ENCODE measurements at regions not wholly inside any gene's neighbourhood (a gene's known extent, or its start where the extent isn't known, plus 50 kb on each side); places are given as distances from the start of the nearest gene placed in this dataset.

- no peaks in the 10 kb centered on the region for H3K36me3 ChIP-seq (ENCODE audit: control insufficient read depth, insufficient read depth, low read length)
- intact Hi-C loops (cut with micrococcal nuclease; ENCODE audit: unreplicated experiment), result no loop called here
- TF ChIP-seq, protein P1, sequence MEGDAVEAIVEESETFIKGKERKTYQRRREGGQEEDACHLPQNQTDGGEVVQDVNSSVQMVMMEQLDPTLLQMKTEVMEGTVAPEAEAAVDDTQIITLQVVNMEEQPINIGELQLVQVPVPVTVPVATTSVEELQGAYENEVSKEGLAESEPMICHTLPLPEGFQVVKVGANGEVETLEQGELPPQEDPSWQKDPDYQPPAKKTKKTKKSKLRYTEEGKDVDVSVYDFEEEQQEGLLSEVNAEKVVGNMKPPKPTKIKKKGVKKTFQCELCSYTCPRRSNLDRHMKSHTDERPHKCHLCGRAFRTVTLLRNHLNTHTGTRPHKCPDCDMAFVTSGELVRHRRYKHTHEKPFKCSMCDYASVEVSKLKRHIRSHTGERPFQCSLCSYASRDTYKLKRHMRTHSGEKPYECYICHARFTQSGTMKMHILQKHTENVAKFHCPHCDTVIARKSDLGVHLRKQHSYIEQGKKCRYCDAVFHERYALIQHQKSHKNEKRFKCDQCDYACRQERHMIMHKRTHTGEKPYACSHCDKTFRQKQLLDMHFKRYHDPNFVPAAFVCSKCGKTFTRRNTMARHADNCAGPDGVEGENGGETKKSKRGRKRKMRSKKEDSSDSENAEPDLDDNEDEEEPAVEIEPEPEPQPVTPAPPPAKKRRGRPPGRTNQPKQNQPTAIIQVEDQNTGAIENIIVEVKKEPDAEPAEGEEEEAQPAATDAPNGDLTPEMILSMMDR (IDR thresholded peaks at IDR 0.05; ENCODE audit: insufficient read depth in 1 of 2, low read depth in 1 of 2, low read length in 1 of 2, severe bottlenecking in 1 of 2, unreplicated experiment in 1 of 2), result no peak
- CTCF ChIA-PET, result no interaction called here
- POLR2A ChIA-PET, result interaction anchor here (0.5 kb wide), 1 partner anchor 106 kb away, joined by 9 read pairs; no protein-coding TSS in a partner anchor
- DNase-seq, result no peak
- no peak overlapping the region for H3K4me3 ChIP-seq (ENCODE audit: low read depth, low read length)
- Mint-ChIP-seq H3K9me3 (ENCODE audit: unreplicated experiment) (no peaks in the 10 kb centered on the region), H3K4me1 (ENCODE audit: low read depth, unreplicated experiment) (peaks cover 6% of the 10 kb centered on the region), H3K27me3 (ENCODE audit: insufficient read depth, unreplicated experiment) (no peaks in the 10 kb centered on the region), H3K4me3 (ENCODE audit: unreplicated experiment) (no peak overlapping the region), H3K27ac (ENCODE audit: unreplicated experiment) (no peak overlapping the region), H3K36me3 (ENCODE audit: insufficient read depth, unreplicated experiment) (no peaks in the 10 kb centered on the region)
- no peaks in the 10 kb centered on the region for H3K27me3 ChIP-seq (replicated peaks; ENCODE audit: control insufficient read depth, insufficient read depth, low read length)
- H3K9me3 ChIP-seq, result no peaks in the 10 kb centered on the region
- no peaks in the 10 kb centered on the region for H3K4me1 ChIP-seq
- BruUV-seq (replicated peaks), result no TSS peak
Measured at GRCh38 chrX:109871121-109871888, 131.6 kb upstream of the TMEM164 start.

GRCh38 chrX:109872021-109872732 is 130.7 kb upstream of the TMEM164 start:
- DNase-seq, result no peak
- intact Hi-C loops (cut with micrococcal nuclease; ENCODE audit: unreplicated experiment), result no loop called here
- TF ChIP-seq, protein P1 (IDR thresholded peaks at IDR 0.05; ENCODE audit: insufficient read depth in 1 of 2, low read depth in 1 of 2, low read length in 1 of 2, severe bottlenecking in 1 of 2, unreplicated experiment in 1 of 2), result no peak
- POLR2A ChIA-PET, result no interaction called here
- Mint-ChIP-seq H3K9me3 (ENCODE audit: unreplicated experiment) (no peaks in the 10 kb centered on the region), H3K4me1 (ENCODE audit: low read depth, unreplicated experiment) (no peaks in the 10 kb centered on the region), H3K27ac (ENCODE audit: unreplicated experiment) (no peak overlapping the region), H3K36me3 (ENCODE audit: insufficient read depth, unreplicated experiment) (no peaks in the 10 kb centered on the region), H3K4me3 (ENCODE audit: unreplicated experiment) (no peak overlapping the region), H3K27me3 (ENCODE audit: insufficient read depth, unreplicated experiment) (no peaks in the 10 kb centered on the region)
- Histone ChIP-seq H3K9me3 (no peaks in the 10 kb centered on the region), H3K36me3 (ENCODE audit: control insufficient read depth, insufficient read depth, low read length) (no peaks in the 10 kb centered on the region), H3K4me1 (no peaks in the 10 kb centered on the region), H3K27me3 (replicated peaks; ENCODE audit: control insufficient read depth, insufficient read depth, low read length) (no peaks in the 10 kb centered on the region), H3K4me3 (ENCODE audit: low read depth, low read length) (no peak overlapping the region)
- CTCF ChIA-PET, result no interaction called here
- BruUV-seq (replicated peaks), result no TSS peak

GRCh38 chrX:109873574-109873973 is 129.3 kb upstream of the TMEM164 start:
- TF ChIP-seq, protein P1 (IDR thresholded peaks at IDR 0.05; ENCODE audit: insufficient read depth in 1 of 2, low read depth in 1 of 2, low read length in 1 of 2, severe bottlenecking in 1 of 2, unreplicated experiment in 1 of 2), result no peak
- intact Hi-C loops (cut with micrococcal nuclease; ENCODE audit: unreplicated experiment), result no loop called here
- no peaks in the 10 kb centered on the region for H3K36me3 ChIP-seq (ENCODE audit: control insufficient read depth, insufficient read depth, low read length)
- H3K9me3 ChIP-seq, result no peaks in the 10 kb centered on the region
- Mint-ChIP-seq H3K36me3 (ENCODE audit: insufficient read depth, unreplicated experiment) (no peaks in the 10 kb centered on the region), H3K27me3 (ENCODE audit: insufficient read depth, unreplicated experiment) (no peaks in the 10 kb centered on the region), H3K4me1 (ENCODE audit: low read depth, unreplicated experiment) (no peaks in the 10 kb centered on the region), H3K9me3 (ENCODE audit: unreplicated experiment) (no peaks in the 10 kb centered on the region), H3K4me3 (ENCODE audit: unreplicated experiment) (no peak overlapping the region), H3K27ac (ENCODE audit: unreplicated experiment) (no peak overlapping the region)
- no peaks in the 10 kb centered on the region for H3K27me3 ChIP-seq (replicated peaks; ENCODE audit: control insufficient read depth, insufficient read depth, low read length)
- CTCF ChIA-PET, result no interaction called here
- BruUV-seq (replicated peaks), result no TSS peak
- no peaks in the 10 kb centered on the region for H3K4me1 ChIP-seq
- POLR2A ChIA-PET, result no interaction called here
- no peak overlapping the region for H3K4me3 ChIP-seq (ENCODE audit: low read depth, low read length)
- no peak for DNase-seq
